ENCODE measurements at regions not wholly inside any gene's neighbourhood (a gene's known extent, or its start where the extent isn't known, plus 50 kb on each side); places are given as distances from the start of the nearest gene placed in this dataset.
"Not testable (repeated sequence)": the region's sequence is repeated elsewhere in the genome, so short reads cannot be mapped to it uniquely, and the experiment has no call there.

GRCh38 chr3:193130576-193130975, 110.4 kb upstream of the PLAAT1 start:
- DNase-seq: no peak

GRCh38 chr3:193132241-193132640, 108.8 kb upstream of the PLAAT1 start:
- no peak for DNase-seq

DNA sequence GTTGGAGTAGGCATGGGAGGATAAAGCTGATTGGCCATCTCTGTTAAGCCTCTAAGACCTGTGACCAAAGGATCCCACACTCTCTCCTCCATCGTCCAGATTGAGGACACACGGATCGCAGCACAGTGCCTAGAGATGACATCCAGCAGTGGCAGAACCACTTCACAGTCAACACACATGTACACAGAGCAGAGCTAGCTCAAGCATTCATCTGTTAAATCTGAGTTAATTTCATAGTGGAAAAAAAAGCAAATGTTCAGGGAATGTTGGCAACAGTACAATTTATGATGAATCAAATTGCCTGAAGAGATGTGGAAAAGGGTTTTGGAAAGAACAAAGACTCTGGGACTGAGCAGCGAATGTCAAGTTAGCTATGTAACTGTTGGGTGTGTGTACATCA, 108.1 kb upstream of the PLAAT1 start:
- DNase-seq: no peak

DNA sequence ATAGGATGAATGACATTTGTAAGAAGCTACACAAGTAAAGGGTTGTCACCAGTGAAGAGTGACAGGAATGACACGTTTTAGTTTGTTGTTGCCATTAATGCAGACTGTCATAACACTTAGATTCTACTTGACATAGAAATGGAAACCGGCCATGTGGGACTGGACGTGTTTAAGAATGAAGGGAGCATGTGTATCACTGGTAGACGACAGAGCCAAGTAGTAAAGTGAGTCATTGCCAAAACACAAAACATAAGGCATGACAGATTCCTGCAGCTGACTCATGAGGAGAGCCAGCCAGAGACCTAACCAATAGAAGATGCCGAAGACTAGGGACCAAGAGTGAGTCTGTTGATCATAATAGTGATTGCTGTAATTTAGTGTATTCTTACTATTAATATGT, 106.2 kb upstream of the PLAAT1 start:
- DNase-seq: no peak

- no peak for DNase-seq
These were observed 100.6 kb upstream of the PLAAT1 start for GRCh38 chr3:193140381-193140780.

GRCh38 chr3:193145248-193145647, 95.8 kb upstream of the PLAAT1 start:
- no peak for DNase-seq

DNA sequence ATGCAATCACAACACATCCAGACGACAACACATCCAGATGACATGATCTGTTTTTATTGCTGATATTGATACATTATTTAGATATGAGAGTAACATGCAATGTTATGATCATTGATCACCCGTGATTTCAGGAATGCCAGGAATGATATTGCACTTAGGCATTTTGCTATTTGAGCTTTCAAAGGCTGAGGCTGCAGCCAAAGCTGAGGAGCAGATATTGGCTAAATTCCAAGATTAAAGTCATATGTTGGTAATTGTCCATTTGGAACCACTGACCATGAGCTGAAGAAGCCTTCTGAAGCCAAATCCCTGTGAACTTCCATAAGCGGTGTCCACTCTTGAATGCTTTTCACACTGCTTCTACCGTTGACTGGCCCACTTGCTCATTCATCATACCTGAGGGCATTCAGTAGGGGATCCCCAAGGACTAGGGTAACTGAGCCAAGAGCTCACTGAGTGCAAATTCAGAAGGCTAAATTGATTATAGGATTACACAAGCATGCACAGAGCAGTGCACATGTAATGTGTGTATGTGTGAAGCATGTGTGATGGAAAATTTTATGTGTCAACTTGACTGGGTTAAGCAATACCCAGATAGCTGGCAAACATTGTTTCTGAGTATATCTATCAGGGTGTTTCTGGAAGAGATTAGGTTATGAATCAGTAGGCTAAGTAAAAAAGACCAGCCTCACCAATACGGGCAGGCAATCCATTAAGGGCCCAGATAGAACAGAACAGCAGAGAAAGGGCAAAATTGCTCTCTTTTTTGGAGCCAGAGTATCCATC, 92.1 kb upstream of the PLAAT1 start:
- DNase-seq: no peak

DNA sequence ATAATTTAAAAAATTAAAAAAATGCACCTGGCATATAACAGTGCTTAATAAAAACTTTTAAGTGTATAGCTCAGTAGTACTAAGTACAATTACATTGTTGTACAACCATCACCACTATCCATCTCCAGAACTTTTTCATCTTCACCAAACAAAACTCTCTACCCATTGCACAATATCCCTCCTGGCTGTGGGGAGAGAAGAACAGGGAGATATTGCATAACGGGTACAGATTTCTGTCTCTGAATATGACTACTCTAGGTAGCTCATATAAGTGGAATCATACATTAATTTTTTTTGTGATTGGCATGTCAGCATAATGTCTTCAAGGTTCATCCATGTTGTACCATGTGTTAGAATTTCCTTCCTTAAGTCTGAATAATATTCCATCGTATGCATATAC, 91.0 kb upstream of the PLAAT1 start:
- DNase-seq: no peak

- DNase-seq: not testable (repeated sequence)
These were observed 85.8 kb upstream of the PLAAT1 start for GRCh38 chr3:193155044-193155781.

DNA sequence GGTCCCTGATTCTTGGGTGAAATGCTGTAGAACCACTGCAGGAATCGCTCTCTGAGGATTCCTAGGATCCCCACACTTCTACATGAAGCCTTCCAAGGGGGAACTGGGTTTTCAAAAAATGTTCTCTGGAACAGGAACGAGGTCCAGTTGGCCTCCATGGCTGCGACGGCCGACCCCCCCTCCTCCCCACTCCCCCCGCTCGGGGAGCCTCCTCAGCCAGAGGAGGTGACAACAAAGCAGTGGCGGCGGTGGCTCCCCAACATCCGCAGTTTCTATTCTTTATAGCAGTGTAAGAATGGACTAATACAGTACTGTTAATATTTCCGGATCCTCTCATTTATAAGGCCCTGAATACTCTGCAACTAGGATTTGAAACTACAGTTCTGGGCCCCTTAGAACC, 84.0 kb upstream of the PLAAT1 start:
- DNase-seq: no peak

DNA sequence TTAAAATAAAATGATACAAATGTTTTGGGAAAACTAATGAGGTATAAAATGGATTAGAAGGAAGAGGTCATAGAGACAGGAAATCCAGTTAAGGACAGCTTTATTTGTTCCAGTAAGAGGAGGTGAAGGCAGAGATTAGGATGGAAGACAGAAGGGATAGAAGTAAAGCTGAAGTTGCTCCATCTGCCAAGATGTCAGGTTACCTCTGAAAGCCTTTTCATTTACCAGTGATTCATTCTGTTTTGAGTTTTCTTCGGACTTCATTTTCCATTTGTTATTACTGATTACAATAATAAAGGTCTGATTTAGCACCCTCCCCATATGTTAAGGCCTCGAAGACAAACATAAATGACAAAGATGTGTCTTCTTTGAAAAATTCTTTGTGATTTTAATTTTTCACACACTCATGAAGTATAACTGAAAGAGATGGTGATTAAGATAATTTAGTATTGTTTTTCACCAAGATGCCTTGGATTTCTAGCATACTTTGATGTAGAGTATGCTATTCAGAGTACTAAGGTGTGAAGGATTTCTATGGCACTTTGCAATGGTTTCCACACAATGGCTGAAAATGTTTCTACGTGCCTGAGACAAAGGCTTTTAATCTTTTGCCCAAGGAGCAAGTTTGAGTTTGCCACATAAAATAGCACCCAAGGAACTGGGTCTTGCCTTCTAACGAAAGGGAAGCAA, 75.4 kb upstream of the PLAAT1 start:
- DNase-seq: no peak

GRCh38 chr3:193168931-193169330, 72.1 kb upstream of the PLAAT1 start:
- no peak for DNase-seq

DNA sequence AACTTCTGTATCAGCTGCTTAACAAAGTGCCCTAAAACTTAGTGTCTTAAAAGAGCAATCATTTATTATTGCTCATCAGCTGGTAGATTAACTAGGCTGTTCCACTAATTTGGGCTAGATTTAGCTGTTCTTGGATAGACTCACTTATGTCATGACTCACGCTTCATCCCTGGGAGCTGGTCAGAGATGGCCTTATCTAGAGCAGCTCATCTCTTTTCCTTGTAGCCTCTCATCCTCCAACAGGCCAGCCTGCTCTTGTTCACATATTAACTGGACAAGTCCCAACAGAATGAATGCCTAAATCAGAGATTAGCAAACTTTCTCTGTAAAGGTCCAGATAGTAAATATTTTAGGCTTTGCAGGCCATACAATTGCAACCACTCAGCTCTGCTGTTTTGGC, 66.9 kb upstream of the PLAAT1 start:
- DNase-seq: no peak

GRCh38 chr3:193179332-193180012, 61.5 kb upstream of the PLAAT1 start:
- not testable (repeated sequence) for DNase-seq

DNA sequence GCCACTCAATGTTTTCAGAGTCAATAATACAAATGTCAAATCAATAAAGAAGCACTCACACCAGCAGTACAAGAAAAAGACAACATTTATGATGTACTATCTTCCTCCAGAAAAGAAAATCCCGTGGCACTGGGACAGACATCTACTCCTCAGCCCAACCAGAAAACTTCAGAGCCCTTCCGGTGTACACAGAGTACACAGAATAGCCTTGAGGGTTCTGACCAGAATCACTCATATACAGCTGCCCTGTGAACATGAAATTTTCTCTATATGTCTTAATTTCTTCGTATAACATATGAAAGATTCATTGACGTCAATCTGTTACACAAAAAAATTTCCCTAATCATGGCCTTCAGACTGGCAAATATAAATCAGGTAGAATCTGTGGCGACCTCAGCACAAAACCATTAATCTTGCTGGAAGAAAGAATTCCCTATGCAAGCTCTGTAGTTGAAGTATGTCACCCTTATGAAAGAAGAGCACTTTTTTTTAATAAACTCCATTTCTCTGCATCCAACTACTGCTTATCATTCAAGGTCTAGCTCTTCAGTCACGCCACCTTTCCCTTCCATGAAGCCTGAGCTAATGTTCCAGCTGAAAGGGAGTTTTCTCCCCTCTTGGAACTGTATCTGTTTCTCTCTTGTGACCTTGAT, 53.8 kb upstream of the PLAAT1 start:
- DNase-seq: no peak

- no peak for DNase-seq
These were observed 50.8 kb upstream of the PLAAT1 start for GRCh38 chr3:193190146-193190786.
